ENCODE measurements at regions not wholly inside any gene's neighbourhood (a gene's known extent, or its start where the extent isn't known, plus 50 kb on each side); places are given as distances from the start of the nearest gene placed in this dataset.

DNA sequence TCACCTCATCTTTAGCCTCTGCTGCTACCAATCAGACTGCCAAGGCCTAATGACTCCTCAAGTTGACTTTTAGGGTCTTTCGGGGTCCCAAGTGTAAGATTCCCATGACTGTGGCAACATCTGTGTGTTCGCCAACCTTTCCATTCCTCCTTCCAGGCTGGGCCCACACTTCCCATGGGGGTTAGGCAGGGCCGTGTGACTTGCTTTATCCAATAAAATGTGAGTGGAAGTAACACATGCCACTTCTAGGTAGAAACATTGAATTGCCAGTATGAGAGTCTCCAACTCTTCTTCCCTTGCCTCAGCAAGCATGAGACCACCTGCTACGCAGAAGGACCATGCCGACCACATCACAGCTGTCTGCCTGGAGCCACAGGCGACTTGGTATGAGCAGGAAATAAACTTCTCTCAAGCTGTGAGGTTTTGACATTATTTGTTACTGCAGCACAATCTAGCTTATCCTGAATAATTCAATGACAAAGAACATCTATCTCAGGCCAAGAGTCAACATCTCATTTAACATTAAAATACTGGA lies 190.4 kb upstream of the IER5L start:
- no peak for DNase-seq (ENCODE audit: low read depth in 4 of 4, low spot score in 1 of 4)

DNA sequence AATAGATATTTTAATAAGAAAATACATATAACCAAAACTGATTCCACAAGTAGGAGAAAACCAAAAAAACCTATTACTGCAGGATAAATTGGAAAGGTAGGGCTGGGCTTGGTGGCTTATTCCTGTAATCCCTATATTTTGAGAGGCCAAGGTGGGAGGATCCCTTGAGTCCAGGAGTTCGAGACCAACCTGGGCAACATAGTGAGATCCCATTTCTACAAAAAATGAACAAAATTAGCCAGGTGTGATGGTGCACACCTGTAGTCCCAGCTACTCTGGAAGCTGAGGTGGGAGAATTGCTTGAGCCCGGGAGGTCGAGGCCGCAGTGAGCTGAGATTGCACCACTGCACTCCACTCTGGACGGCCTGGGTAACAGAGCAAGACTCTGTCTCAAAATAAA lies 189.2 kb upstream of the IER5L start:
- no peak for DNase-seq (ENCODE audit: low read depth in 4 of 4, low spot score in 1 of 4)

DNA sequence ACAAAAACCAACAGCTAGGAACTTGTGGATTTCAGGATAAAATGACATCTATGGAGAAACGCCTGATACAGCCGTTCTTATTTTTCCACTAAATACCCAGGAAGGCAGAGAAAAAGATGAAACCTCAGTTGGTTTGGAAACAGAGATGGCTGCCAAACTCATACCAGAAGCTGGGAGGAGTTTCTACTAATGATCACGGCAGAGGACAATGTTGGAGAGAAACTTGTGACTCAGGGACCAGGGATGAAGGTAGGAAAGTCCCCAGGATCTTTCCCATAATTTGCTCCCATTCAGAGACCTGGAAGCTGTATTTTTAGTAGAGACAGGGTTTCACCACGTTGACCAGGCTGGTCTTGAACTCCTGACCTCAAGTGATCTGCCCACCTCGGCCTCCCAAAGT lies 187.1 kb upstream of the IER5L start:
- no peak for DNase-seq (ENCODE audit: low read depth in 4 of 4, low spot score in 1 of 4)

DNA sequence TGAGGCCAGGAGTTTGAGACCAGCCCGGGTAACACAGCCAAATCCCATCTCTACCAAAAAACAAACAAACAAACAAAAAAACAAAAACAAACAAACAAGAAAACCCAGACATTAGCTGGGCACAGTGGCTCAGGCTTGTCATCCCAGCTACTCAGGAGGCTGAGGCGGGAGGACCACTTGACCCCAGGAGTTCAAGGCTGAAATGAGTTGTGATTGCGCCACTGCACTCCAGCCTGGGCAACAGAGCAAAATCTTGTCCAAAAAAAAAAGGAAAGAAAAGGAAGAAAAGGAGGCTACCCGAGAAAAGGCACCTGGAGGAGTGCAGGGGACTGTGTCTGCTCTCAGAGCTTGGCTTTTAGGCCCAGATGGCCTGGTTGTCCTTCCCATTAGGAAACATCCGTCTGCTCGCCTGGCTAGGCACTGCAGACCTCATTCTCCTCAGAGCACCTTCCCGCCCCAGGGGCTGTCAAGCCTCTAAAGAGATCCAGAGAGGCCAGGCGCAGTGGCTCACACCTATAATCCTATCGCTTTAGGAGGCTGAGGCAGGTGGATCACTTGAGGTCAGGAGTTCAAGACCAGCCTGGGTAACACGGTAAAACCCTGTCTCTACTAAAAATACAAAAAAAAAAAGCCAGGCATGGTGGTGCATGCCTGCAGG lies 185.3 kb upstream of the IER5L start:
- no peak for DNase-seq (ENCODE audit: low read depth in 4 of 4, low spot score in 1 of 4)

DNA sequence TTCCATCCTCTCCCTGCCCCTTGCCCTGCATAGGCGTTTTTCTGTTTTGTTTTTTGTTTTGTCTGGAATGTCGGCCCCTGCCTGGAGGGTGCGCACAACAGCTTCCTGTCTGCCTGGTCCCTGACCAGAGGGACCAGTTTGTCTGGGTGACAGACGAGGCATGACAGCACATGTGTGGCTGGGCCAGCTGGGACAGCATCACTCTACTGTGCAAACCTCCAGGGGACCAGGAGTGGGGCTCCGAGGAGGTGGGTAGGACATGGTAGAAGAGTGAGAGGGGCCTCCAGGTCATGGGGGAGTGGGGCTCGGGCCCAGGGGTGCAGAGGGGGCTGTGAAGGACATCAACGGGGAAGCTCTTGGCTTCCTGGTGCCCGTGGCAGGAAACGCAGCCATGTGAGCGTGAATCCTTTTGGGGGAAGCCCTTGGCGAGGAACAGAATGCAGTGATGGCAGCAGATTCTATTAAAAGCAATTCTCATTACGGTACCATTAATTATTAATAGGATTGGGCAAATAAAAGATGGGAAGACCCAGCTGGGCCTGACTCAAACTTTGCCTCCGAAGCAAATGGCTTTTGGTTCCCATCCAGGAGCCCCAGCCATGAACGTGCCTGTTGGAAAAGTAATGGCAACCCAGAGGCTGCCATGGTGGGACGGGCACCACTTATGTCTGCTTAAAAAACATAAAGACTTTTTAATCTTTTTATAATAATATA lies 184.4 kb upstream of the IER5L start:
- DNase-seq (ENCODE audit: low read depth in 4 of 4, low spot score in 1 of 4): no peak

DNA sequence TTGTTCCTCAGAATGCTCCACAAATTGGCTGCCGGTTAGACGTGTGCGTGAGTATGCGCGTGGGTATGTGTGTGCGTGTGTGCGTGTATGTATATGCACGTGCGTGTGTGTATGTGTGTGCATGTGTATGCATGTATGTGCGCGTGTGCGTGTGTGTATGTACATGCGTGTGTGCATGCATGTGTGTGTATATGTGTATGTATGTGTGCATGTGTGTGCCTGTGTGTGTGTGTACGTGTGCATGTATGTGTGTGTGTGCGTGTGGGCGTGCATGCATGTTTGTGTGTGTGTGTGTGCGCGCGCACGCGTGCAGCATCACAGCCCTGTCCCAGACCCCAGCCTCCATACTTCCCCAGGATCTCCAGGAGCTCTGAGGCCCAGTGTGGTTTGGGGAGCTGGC lies 183.1 kb upstream of the IER5L start:
- DNase-seq (ENCODE audit: low read depth in 4 of 4, low spot score in 1 of 4): no peak

DNA sequence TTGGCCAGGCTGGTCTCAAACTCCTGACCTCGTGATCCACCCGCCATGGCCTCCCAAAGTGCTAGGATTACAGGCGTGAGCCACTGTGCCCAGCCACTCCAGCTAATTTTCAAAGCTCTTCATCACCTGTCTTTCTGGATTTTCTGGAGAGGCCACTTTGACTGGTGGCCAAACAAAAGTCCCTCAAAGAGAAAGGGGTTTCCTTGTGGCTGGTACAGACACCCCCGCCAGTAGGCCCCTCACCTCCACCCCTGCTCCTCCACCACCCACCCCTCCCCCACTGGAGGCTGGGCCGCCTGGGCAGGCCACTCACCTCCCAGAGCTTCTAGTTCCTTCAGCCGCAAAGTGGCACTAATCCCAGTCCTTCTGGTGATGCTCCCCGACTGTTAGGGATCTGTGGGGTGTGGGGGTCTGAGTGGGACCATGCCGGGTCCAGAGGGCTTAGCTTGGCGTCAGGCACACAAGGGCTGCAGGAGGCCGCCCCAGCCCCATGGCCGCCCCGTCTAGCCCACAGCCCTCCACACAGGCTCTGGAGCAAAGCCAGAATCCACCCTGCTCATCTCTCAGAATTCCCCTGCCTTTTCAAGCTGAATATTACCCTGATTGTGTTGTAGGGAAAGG lies 182.0 kb upstream of the IER5L start:
- no peak for DNase-seq (ENCODE audit: low read depth in 4 of 4, low spot score in 1 of 4)

DNA sequence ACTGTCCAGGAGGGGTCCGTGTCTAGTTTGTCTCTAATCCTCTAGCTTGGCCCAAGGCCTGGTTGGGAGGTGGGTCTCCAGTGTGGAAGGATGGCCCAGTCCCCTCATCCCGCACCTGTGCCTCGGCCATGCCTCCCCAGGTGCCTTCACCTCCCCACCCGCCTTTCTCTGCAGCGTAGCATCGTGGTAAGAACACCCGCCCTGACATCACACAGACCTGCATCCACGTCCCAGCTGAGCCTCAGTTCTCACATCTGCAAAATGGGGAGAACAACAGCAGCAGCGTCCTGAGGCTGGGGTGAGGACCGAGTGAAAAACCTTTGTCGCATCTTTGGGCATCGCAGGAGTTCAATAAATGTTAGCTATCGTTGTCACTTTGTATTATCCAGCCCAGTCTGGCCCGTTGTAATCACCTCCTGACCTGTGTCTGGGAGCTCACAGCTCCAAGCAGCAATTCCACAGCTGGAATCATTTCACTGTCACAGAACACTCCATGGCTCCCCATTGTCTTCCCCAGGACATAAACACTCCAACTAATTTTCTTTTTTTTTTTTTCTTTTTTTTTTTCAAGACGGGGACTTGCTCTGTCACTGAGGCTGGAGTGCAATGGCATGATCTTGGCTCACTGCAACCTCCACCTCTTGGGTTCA lies 181.2 kb upstream of the IER5L start:
- no peak for DNase-seq (ENCODE audit: low read depth in 4 of 4, low spot score in 1 of 4)

DNA sequence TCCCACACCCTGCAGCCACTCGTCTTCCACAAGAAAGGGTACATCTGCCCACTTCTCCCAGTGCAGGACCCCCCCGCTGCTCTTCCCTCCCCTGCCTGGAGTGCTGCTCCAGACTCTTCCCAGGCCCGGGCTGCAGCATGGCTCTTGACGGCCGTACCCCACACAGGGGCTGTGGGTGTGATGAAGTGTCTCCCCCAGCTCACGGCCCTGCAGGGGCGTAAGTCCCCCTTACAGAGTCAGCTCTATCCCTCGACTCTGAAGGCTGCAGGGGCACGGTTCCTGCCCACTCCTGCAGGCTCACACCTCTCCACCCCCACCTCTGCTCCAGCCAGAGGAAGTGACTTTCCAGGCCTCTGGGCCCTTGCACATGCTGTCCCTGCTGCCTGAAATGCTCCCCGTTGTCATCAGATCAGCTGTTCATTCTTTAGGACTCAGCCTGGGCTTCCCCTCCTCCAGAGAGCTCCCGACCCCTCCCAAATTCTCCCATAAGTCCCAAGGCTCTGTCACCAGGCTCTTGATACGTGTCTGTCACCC lies 180.6 kb upstream of the IER5L start:
- no peak for DNase-seq (ENCODE audit: low read depth in 4 of 4, low spot score in 1 of 4)

DNA sequence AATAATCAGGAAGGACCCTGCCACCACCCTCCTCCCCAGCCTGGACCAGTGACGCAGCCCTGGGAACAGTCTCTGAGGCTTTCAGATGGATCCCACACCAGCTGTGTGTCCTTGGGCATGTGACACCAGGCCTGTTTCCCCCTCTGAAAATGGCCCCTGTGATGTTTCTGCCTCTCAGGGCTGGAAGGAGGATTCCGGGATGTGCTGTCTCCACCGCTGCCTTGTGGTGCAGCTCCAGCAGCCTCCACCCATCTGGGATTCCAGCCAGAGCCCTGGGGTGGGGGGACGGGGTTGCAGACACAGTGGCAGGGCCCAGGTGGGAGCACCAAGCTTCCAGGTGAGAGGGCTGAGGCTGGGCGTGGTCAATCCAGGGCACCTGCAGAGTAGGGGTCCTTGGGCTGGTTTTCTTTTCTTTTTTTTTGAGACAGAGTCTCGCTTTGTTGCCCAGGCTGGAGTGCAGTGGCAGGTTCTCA lies 179.7 kb upstream of the IER5L start:
- DNase-seq (ENCODE audit: low read depth in 4 of 4, low spot score in 1 of 4): no peak

DNA sequence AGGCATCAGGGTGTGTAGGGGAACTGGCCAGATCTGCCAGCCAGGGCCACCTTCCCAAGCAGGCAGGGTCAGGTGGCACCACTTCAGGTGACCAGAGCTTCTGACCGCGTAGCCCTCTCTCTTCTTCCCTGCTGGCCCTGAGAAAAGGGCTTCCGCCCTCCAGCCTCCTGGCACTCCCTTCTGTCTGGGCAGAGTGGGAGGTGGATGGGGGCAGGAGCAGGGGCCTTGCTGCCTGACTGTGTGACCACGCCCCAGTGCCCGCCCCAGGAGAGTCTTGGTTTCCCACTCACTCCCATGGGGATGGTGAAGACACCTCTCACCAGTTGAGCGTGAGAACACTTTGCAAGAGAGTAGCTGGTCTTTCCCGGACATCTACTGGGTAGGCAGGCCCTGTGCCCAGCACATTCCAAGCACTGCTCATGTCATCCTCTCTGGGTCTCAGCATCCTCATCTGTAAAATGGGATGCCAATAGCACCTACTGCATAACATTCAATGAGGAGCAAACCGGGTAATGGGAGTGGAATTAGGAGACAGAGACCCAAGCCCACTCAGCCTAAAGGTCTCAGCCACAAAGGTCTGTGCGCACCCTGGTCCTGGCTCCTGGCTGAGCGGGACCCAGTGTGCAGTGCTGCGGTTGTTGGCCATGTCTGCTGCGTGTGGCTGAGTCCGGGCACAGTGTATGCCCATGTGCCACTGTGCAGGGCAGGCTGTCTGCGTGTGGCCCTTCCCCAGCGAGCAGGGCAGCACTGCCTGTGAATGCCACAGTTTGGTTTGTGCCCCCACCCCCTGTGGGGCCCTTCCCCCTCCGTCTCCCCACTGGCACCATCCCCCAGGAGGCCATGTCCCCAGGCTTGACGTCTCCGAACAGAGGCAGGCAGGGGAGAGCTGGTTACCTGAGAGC lies 179.1 kb upstream of the IER5L start:
- DNase-seq (ENCODE audit: low read depth in 4 of 4, low spot score in 1 of 4): no peak

DNA sequence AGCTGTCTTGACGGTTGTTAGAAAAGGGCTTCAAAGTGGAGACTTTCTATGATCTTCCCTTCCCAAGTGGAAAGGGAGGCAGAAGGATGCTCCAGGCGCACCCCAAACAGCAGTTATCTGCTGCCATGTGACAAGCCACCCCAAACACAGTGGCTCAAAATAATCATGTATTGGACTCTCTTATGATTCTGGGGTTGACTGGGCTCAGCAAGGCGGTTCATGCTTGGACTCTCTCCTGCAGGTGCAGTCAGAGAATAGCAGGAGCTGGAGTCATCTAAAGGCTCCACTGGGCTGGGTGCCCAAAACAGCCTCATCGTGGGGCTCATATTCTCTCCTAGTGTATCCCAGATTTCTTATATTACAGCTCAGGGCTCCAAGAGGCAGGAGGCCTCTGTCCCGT lies 177.6 kb upstream of the IER5L start:
- DNase-seq (ENCODE audit: low read depth in 4 of 4, low spot score in 1 of 4): no peak

DNA sequence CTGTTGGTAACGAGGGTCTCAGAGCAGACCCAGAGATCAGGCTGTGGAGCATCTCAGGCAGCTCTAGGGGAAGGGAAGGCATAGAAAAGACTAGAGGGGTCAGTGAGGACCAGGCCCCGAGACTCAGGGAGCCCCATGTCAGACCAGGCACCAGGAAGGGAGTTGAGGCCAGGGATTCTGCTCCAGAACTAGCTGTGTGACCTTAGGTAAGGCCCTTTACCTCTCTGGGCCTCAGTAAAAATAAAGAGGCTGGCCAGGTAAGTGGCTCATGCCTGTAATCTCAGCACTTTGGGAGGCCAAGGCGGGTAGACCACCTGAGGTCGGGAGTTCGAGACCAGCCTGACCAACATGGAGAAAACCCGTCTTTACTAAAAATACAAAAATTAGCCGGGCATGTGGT lies 176.4 kb upstream of the IER5L start:
- no peak for DNase-seq (ENCODE audit: low read depth in 4 of 4, low spot score in 1 of 4)

DNA sequence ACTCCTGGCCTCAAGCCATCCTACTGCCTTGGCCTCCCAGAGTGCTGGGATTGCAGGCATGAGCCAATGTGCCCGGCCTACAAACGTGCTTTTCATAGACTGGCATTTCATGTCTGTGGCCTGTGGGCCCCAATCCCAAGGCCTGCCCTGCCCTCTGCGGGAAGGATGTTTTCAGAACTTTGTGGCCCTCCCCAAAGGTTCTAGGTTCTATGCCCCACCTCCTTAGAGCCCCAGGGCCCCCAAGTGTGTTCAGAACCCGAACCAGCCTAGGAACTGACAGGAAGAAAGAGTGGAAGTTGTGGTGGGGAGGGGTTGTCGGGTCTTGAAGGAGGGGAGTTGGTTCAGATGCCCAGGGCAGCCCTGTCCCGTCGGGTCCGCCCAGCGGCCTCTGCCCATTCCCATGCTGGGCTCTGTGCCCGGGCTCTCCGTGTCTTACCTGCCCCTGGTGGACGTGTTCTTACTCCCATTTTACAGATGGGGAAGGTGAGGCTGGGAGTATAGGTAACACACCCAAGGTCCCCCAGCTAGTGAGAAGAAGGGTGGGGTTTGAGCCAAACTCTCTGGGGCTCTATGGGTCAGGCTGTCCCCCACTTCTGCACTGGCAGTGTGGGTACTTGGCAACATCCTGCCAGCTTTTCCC lies 175.8 kb upstream of the IER5L start:
- DNase-seq (ENCODE audit: low read depth in 4 of 4, low spot score in 1 of 4): no peak

DNA sequence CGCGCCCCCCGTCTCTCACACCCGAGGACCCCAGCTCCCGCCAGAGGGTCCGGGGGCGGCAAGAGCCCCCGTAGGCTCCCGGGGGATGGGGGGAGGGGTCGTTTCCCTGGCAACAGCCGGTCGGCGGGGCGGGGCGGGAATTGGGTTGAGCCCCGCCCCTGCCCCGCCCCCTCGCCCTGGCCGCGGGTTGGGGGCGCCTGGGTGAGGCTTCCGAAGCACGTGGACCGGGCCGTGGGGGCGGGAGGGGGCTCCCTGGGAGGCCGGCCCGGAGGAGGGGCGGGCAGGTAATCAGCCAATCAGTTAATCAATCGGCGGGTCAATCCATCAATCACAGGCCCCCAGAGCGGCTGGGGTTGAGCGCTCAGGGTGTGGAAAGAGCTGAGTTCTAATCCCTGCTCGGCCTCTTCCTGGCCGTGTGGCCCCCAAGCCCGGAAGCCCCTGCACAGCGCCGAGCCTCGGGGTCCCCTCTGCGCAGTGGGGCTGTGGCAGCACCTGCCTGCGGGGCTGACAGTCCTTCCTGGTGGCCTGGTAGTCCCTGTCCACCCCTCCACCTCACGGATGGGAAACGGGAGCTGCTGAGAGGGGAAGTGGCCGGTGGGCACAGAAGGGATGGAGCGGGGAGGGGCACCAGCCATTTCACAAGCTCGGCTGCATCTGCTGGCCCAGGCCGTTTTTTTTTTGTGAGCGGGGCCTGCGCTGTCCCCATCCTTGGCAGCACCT lies 174.2 kb upstream of the IER5L start:
- no peak for DNase-seq (ENCODE audit: low read depth in 4 of 4, low spot score in 1 of 4)

DNA sequence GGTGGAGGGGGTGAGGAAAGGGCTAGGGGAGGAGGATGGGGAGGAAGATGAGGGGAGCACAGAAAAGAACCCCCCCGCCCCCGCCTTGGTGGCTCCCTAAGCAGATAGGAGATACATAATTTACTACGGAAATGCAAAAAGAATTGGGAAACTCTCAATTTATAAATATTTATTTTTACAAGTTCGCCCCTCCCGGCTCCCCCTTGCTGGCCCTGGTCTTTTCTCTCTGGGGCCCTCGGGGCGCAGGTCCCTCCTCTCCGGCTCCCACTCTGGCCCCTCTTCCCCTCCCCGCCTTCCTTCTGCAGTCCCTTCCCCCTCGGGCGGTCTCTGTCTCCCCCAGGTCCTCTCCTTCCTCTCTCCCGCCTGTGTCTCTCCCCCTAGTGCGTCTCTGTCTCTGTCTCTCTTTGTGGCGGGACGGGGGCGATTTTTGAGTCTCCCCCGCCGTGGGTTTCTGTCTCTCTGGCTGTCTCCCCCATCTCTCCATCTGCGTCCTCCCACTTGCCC lies 173.6 kb upstream of the IER5L start:
- DNase-seq (ENCODE audit: low read depth in 4 of 4, low spot score in 1 of 4): no peak

DNA sequence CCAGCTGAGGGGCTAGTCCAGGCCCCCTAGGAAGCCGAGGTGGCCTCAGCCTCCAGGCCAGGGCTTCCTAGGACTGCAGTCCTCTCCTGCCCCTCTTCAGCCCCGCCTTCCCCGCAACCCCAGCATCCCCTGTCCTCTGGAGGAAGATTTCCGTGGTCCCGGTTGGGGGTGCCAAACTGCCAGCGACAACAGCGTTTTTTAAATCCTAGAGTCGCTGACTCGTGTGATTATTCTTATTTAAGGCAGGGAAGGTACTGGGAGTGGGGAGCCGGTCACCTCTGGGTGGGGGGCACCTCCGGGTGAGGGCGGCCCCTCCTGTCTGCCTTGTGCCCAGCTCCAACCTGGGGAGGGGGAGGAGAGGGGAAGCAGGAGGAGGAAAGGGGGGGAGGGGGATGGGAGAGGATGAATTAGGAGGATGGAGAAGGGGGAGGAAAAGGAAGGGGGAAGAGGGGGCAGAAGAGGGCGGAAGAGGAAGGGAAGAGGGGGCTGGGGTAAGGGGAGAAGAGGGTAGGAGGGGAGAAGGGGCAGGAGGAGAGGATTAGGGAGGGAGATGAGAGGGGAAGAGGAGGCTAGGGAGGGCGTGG lies 173.1 kb upstream of the IER5L start:
- no peak for DNase-seq (ENCODE audit: low read depth in 4 of 4, low spot score in 1 of 4)

DNA sequence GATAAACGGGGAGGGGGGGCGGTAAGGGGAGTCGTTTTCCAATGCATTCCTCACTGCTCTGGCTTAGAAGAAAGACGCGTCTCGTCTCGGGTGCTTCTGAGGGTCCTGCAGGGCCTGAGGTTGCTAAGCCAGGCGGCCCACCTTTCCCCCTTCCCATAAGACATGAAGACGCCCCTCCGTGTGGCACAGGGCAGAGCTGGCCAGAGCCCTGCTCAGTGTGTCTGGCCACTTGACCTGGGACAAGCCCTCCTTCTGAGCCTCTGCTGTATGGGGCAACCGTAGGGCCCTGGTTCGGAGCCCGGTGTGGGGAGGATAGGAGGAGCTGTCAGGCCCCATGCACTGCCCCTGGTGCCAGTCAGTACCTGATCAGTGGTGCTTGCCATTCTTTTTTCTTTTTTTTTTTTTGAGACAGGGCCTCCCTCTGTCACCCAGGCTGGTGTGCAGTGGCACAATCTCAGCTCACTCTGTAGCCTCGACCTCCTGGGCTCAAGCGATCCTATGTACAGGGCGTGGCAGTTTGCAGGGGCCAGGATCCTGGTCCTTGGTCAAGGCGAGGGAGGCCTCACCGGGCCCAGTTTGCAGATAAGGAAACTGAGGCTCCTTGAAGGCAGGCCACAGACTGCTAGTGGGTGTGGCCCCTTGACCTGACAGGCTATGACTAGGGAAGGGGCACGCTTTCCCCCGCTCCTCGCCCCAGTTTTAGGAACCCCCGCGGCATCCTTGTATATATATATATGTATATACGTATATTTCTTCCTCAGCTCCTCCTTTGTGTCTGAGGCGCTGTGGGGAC lies 172.3 kb upstream of the IER5L start:
- DNase-seq (ENCODE audit: low read depth in 4 of 4, low spot score in 1 of 4): no peak

Data from stimulated activated CD4-positive, alpha-beta T cell treated with anti-CD3 and anti-CD28 coated beads, Interleukin-1b, Interleukin-23, amount 100 ng/mL, for 24 hours (primary cell).